HFF-Myc (cell line): ENCODE measurements at regions not wholly inside any gene's neighbourhood (a gene's known extent, or its start where the extent isn't known, plus 50 kb on each side); places are given as distances from the start of the nearest gene placed in this dataset.

Experiments
- DNase-seq: peaks from one replicate; pipeline ENCODE4 v3.0.0-alpha.2; 2011; ENCODE audit warnings: low read depth; ENCODE audit errors: extremely low read depth
- H3K4me3 ChIP-seq: replicated peaks from 2 replicates; pipeline ENCODE4 v1.5.1; 2011; ENCODE audit warnings: low read depth, mild to moderate bottlenecking, control low read depth, low read length
- CTCF ChIP-seq: IDR thresholded peaks from 2 replicates; pipeline ENCODE4 v1.5.1; 2012; ENCODE audit warnings: mild to moderate bottlenecking, low read depth, low read length, control low read depth; ENCODE audit errors: missing control alignments

- no peak overlapping the region for H3K4me3 ChIP-seq
- no peak for DNase-seq
- no peak for TF ChIP-seq CTCF
These were observed 59.7 kb upstream of the EED start for GRCh38 chr11:86184728-86185380.

GRCh38 chr11:86183694-86184093, 60.9 kb upstream of the EED start:
- no peak overlapping the region for H3K4me3 ChIP-seq
- DNase-seq, result no peak
- TF ChIP-seq CTCF, result no peak

- TF ChIP-seq CTCF, result no peak
- no peak for DNase-seq
- no peak overlapping the region for H3K4me3 ChIP-seq
These were observed 61.5 kb upstream of the EED start for GRCh38 chr11:86182976-86183584.

GRCh38 chr11:86181379-86181778, 63.2 kb upstream of the EED start:
- no peak for DNase-seq
- no peak overlapping the region for H3K4me3 ChIP-seq
- no peak for TF ChIP-seq CTCF

- no peak overlapping the region for H3K4me3 ChIP-seq
- no peak for DNase-seq
- no peak for TF ChIP-seq CTCF
These were observed 63.7 kb upstream of the EED start for GRCh38 chr11:86180851-86181250.

GRCh38 chr11:86180423-86180822, 64.1 kb upstream of the EED start:
- no peak for TF ChIP-seq CTCF
- no peak for DNase-seq

More at GRCh38 chr11:86180423-86180822, 64.1 kb upstream of the EED start:
- H3K4me3 ChIP-seq, result no peak overlapping the region
